Endothelial cell of umbilical vein (primary cell): ENCODE measurements at regions not wholly inside any gene's neighbourhood (a gene's known extent, or its start where the extent isn't known, plus 50 kb on each side); places are given as distances from the start of the nearest gene placed in this dataset.

Source experiments
- EZH2 ChIP-seq: IDR thresholded peaks from 2 replicates; pipeline ENCODE4 v1.6.1; 2012; ENCODE audit warnings: borderline replicate concordance, low read depth, mild to moderate bottlenecking, moderate library complexity, low read length, inconsistent platforms; ENCODE audit not compliant: severe bottlenecking
- FOS ChIP-seq: IDR thresholded peaks from 2 replicates; pipeline ENCODE4 v1.6.1; 2011; ENCODE audit warnings: mild to moderate bottlenecking, low read length, moderate library complexity, borderline replicate concordance; ENCODE audit not compliant: insufficient read depth
- GATA2 ChIP-seq: IDR thresholded peaks from 2 replicates; pipeline ENCODE4 v1.7.0; 2011; ENCODE audit warnings: low read depth, mild to moderate bottlenecking, moderate library complexity, mixed read lengths, low read length; ENCODE audit not compliant: insufficient read length, insufficient read depth
- JUN ChIP-seq: IDR thresholded peaks from 2 replicates; pipeline ENCODE4 v1.6.1; 2011; ENCODE audit warnings: borderline replicate concordance, low read depth; ENCODE audit not compliant: insufficient read length, insufficient read depth
- MYC ChIP-seq: IDR thresholded peaks from one replicate; pipeline ENCODE4 v1.6.1; 2011; ENCODE audit warnings: mild to moderate bottlenecking, low read depth, low read length
- POLR2A ChIP-seq: IDR thresholded peaks from 2 replicates; pipeline ENCODE4 v1.6.1; 2012; ENCODE audit warnings: low read depth, mild to moderate bottlenecking, control low read depth, low read length
- POLR2AphosphoS5 ChIP-seq: IDR thresholded peaks from 2 replicates; pipeline ENCODE4 v1.6.1; 2012; ENCODE audit warnings: low read depth, mild to moderate bottlenecking, control low read depth, low read length, moderate library complexity; ENCODE audit not compliant: insufficient read depth
- TF ChIP-seq, protein P1 (sequence below), 2 donors: IDR thresholded peaks; 1 replicate in 1 of 2; 2 replicates in 1 of 2; pipeline ENCODE4 v1.5.1; 2011; ENCODE audit warnings: low read length in 2 of 2, mild to moderate bottlenecking in 2 of 2, moderate library complexity in 2 of 2, control low read depth in 1 of 2, inconsistent platforms in 1 of 2, low read depth in 1 of 2; ENCODE audit not compliant: insufficient read depth in 1 of 2; ENCODE audit errors: extremely low read depth in 1 of 2
- TF ChIP-seq, protein P2 (sequence below): IDR thresholded peaks from 2 replicates; pipeline ENCODE4 v1.6.1; 2011; ENCODE audit not compliant: insufficient read depth, insufficient read length

DNA sequence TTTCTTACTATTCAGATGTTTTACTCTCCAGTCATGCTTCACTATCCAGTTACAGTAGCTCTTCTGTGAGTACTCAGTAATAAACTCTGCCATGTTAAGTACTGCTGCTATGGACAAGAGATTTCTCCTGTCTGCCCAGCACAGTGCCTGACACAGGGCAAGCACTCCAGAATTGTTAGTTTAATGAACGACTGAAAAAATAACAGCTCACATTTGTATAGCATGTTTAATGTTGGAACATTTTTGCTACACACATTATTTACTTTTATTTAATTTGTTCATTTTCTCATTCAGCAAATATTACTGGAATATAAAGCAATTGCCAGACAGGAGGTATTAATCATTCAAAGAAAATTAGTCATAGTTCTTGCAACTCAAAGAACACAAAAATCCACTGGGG, 142.6 kb upstream of the HMGN3 start:
- TF ChIP-seq POLR2AphosphoS5 (no peak), MYC (no peak), GATA2 (no peak), EZH2 (no peak), FOS (peak; percentile 43), POLR2A (no peak), JUN (no peak)
- TF ChIP-seq, protein P1, sequence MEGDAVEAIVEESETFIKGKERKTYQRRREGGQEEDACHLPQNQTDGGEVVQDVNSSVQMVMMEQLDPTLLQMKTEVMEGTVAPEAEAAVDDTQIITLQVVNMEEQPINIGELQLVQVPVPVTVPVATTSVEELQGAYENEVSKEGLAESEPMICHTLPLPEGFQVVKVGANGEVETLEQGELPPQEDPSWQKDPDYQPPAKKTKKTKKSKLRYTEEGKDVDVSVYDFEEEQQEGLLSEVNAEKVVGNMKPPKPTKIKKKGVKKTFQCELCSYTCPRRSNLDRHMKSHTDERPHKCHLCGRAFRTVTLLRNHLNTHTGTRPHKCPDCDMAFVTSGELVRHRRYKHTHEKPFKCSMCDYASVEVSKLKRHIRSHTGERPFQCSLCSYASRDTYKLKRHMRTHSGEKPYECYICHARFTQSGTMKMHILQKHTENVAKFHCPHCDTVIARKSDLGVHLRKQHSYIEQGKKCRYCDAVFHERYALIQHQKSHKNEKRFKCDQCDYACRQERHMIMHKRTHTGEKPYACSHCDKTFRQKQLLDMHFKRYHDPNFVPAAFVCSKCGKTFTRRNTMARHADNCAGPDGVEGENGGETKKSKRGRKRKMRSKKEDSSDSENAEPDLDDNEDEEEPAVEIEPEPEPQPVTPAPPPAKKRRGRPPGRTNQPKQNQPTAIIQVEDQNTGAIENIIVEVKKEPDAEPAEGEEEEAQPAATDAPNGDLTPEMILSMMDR (IDR thresholded peaks at IDR 0.05; ENCODE audit: extremely low read depth in 1 of 2, insufficient read depth in 1 of 2, low read depth in 1 of 2, low read length in 2 of 2) = no peak
- TF ChIP-seq, protein P2, sequence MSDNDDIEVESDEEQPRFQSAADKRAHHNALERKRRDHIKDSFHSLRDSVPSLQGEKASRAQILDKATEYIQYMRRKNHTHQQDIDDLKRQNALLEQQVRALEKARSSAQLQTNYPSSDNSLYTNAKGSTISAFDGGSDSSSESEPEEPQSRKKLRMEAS = no peak
